Liver (tissue), 8 donors: ENCODE measurements at regions not wholly inside any gene's neighbourhood (a gene's known extent, or its start where the extent isn't known, plus 50 kb on each side); places are given as distances from the start of the nearest gene placed in this dataset.

Experiments used
- DNase-seq: peaks from one replicate; pipeline ENCODE4 v3.0.0-alpha.2; 2017; ENCODE audit warnings: low spot score
- H3K27ac ChIP-seq, 2 donors: one replicate each; pipeline ENCODE4 v1.7.0; 2013; ENCODE audit warnings: inconsistent platforms in 2 of 2, low read length in 2 of 2, control low read depth in 1 of 2, low read depth in 1 of 2, mild to moderate bottlenecking in 1 of 2
- H3K27me3 ChIP-seq, 4 donors: one replicate each; pipeline versions ENCODE4 v1.6.1 to v1.7.0; 2013; ENCODE audit warnings: low read length in 3 of 4, inconsistent platforms in 1 of 4, mild to moderate bottlenecking in 1 of 4, moderate library complexity in 1 of 4; ENCODE audit not compliant: control insufficient read depth in 4 of 4, insufficient read depth in 4 of 4
- H3K36me3 ChIP-seq, 4 donors: one replicate each; pipeline versions ENCODE4 v1.6.1 to v1.7.0; 2013; ENCODE audit warnings: low read length in 3 of 4, mild to moderate bottlenecking in 3 of 4, low read depth in 1 of 4, moderate library complexity in 1 of 4; ENCODE audit not compliant: control insufficient read depth in 4 of 4, insufficient read depth in 3 of 4
- H3K4me1 ChIP-seq, 4 donors: one replicate each; pipeline versions ENCODE4 v1.6.1 to v1.7.0; 2013; ENCODE audit warnings: low read length in 3 of 4, mild to moderate bottlenecking in 3 of 4, moderate library complexity in 1 of 4; ENCODE audit not compliant: control insufficient read depth in 4 of 4, insufficient read depth in 4 of 4
- H3K4me3 ChIP-seq, 3 donors: one replicate each; pipeline versions ENCODE4 v1.6.1 to v1.7.0; 2013; ENCODE audit warnings: low read length in 3 of 3, control low read depth in 1 of 3, low read depth in 1 of 3, mild to moderate bottlenecking in 1 of 3
- H3K9ac ChIP-seq, 2 donors: one replicate each; pipeline ENCODE4 v1.7.0; 2013; ENCODE audit warnings: low read length in 2 of 2, mild to moderate bottlenecking in 2 of 2, moderate library complexity in 2 of 2, control low read depth in 1 of 2, low read depth in 1 of 2
- H3K9me3 ChIP-seq, 4 donors: one replicate each; pipeline versions ENCODE4 v1.6.1 to v1.7.0; 2013; ENCODE audit warnings: low read length in 3 of 4; ENCODE audit not compliant: control insufficient read depth in 4 of 4
- EGR1 ChIP-seq, 2 donors: IDR thresholded peaks; 2 replicates each; pipeline ENCODE4 v1.6.1; 2016 to 2018; ENCODE audit warnings: antibody characterized with exemption in 2 of 2, low read depth in 2 of 2
- FOXA2 ChIP-seq: IDR thresholded peaks from 2 replicates; pipeline ENCODE4 v1.6.1; 2016; ENCODE audit warnings: antibody characterized with exemption
- HNF4A ChIP-seq, 2 donors: conservative IDR thresholded peaks; 2 replicates each; pipeline ENCODE4 v1.6.1; 2016; ENCODE audit warnings: antibody characterized with exemption in 2 of 2, mild to moderate bottlenecking in 2 of 2
- HNF4G ChIP-seq: IDR thresholded peaks from 2 replicates; pipeline ENCODE4 v1.6.1; 2016; ENCODE audit warnings: antibody characterized with exemption
- JUND ChIP-seq, 2 donors: IDR thresholded peaks; 2 replicates each; pipeline ENCODE4 v1.6.1; 2016; ENCODE audit warnings: antibody characterized with exemption in 2 of 2
- NR2F2 ChIP-seq: IDR thresholded peaks from 2 replicates; pipeline ENCODE4 v1.6.1; 2016; ENCODE audit warnings: antibody characterized with exemption
- RAD21 ChIP-seq, 2 donors: IDR thresholded peaks; 2 replicates each; pipeline ENCODE4 v1.6.1; 2016; ENCODE audit warnings: antibody characterized with exemption in 2 of 2, mild to moderate bottlenecking in 2 of 2
- RXRA ChIP-seq, 2 donors: IDR thresholded peaks; 2 replicates each; pipeline ENCODE4 v1.6.1; 2017 to 2018; ENCODE audit warnings: antibody characterized with exemption in 2 of 2, mild to moderate bottlenecking in 1 of 2
- SP1 ChIP-seq: IDR thresholded peaks from 2 replicates; pipeline ENCODE4 v1.6.1; 2018; ENCODE audit warnings: antibody characterized with exemption, mild to moderate bottlenecking
- TAF1 ChIP-seq: conservative IDR thresholded peaks from 2 replicates; pipeline ENCODE4 v1.6.1; 2016; ENCODE audit warnings: antibody characterized with exemption, mild to moderate bottlenecking
- YY1 ChIP-seq: IDR thresholded peaks from 2 replicates; pipeline ENCODE4 v1.6.1; 2016; ENCODE audit warnings: antibody characterized with exemption, mild to moderate bottlenecking
- WGBS: extraction: QIAGEN DNeasy Blood & Tissue Kit; methylation state at CpG from one replicate; pipeline ENCODE4 v1.1.7; 2013; 5-methylcytosine and 5-hydroxymethylcytosine counted together
- TF ChIP-seq, protein P1 (sequence below): IDR thresholded peaks from 2 replicates; pipeline ENCODE4 v1.6.1; 2016; ENCODE audit warnings: antibody characterized with exemption
- TF ChIP-seq, protein P2 (sequence below): IDR thresholded peaks from 2 replicates; pipeline ENCODE4 v1.6.1; 2016; ENCODE audit warnings: antibody characterized with exemption
- TF ChIP-seq, protein P3 (sequence below): fragments of 150-350 bp; IDR thresholded peaks from 2 replicates; pipeline ENCODE4 v1.5.1; 2017; ENCODE audit warnings: improper control_type of control experiment, low read depth, low read length; ENCODE audit not compliant: missing input control
- TF ChIP-seq, protein P4 (sequence below): IDR thresholded peaks from 2 replicates; pipeline ENCODE4 v1.6.1; 2016; ENCODE audit warnings: antibody characterized with exemption, mild to moderate bottlenecking
- donor health status: healthy.
- donor health status: healthy.
- donor health status: healthy.
- donor health status: healthy.
- donor health status: healthy.

DNA sequence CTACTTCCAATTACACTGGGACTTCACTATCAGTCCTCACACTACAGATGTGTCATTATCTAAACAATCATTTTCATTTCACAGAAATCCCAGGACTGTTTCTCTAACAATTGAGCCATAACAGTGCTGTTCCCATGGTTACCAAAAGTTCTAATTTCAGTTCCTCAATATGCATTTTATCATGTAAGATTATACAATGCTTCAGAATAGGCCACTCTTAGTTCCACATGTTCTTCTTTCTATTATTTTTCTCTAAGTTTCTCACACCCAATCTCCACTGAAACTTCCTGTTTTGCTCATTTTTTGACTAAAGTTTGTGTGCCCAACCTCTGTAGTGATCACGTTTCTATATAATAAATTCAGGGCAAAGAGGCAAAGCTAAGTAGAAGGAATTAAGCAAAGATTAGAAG lies 185.8 kb downstream of the DUSP6 start:
- TF ChIP-seq, protein P1, sequence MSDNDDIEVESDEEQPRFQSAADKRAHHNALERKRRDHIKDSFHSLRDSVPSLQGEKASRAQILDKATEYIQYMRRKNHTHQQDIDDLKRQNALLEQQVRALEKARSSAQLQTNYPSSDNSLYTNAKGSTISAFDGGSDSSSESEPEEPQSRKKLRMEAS, result no peak
- TF ChIP-seq RXRA (IDR thresholded peaks at IDR 0.05) (no peak), JUND (IDR thresholded peaks at IDR 0.05) (no peak), FOXA2 (no peak), HNF4G (no peak), NR2F2 (no peak), HNF4A (conservative IDR thresholded peaks at IDR 0.05) (no peak), TAF1 (no peak), RAD21 (IDR thresholded peaks at IDR 0.05) (no peak)
- TF ChIP-seq, protein P2, sequence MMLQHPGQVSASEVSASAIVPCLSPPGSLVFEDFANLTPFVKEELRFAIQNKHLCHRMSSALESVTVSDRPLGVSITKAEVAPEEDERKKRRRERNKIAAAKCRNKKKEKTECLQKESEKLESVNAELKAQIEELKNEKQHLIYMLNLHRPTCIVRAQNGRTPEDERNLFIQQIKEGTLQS, result no peak
- H3K36me3 ChIP-seq, result no peaks in the 10 kb centered on the region
- DNase-seq, result no peak
- H3K4me1 ChIP-seq, result peaks cover 15 to 33% (median 23%) of the 10 kb centered on the region in 4 donors
- no peak overlapping the region for H3K9ac ChIP-seq
- no peaks in the 10 kb centered on the region for H3K9me3 ChIP-seq
- WGBS, result 55% methylated on average over 1 of the region's 1 CpG
- H3K4me3 ChIP-seq, result no peak overlapping the region
- no peak overlapping the region for H3K27ac ChIP-seq
- H3K27me3 ChIP-seq, result no peaks in the 10 kb centered on the region

GRCh38 chr12:89166121-89166520 lies 186.2 kb downstream of the DUSP6 start:
- Histone ChIP-seq H3K36me3 (no peaks in the 10 kb centered on the region), H3K9ac (no peak overlapping the region), H3K27ac (no peak overlapping the region), H3K27me3 (no peaks in the 10 kb centered on the region), H3K4me3 (no peak overlapping the region), H3K4me1 (peaks cover 17 to 37% (median 27%) of the 10 kb centered on the region in 4 donors), H3K9me3 (no peaks in the 10 kb centered on the region)
- TF ChIP-seq SP1 (no peak), RAD21 (IDR thresholded peaks at IDR 0.05) (no peak), EGR1 (IDR thresholded peaks at IDR 0.05; ENCODE audit: low read depth in 2 of 2) (no peak), RXRA (IDR thresholded peaks at IDR 0.05) (no peak), TAF1 (no peak), HNF4G (no peak), YY1 (no peak), FOXA2 (no peak)
- TF ChIP-seq, protein P3, sequence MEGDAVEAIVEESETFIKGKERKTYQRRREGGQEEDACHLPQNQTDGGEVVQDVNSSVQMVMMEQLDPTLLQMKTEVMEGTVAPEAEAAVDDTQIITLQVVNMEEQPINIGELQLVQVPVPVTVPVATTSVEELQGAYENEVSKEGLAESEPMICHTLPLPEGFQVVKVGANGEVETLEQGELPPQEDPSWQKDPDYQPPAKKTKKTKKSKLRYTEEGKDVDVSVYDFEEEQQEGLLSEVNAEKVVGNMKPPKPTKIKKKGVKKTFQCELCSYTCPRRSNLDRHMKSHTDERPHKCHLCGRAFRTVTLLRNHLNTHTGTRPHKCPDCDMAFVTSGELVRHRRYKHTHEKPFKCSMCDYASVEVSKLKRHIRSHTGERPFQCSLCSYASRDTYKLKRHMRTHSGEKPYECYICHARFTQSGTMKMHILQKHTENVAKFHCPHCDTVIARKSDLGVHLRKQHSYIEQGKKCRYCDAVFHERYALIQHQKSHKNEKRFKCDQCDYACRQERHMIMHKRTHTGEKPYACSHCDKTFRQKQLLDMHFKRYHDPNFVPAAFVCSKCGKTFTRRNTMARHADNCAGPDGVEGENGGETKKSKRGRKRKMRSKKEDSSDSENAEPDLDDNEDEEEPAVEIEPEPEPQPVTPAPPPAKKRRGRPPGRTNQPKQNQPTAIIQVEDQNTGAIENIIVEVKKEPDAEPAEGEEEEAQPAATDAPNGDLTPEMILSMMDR, result no peak
- TF ChIP-seq, protein P4, sequence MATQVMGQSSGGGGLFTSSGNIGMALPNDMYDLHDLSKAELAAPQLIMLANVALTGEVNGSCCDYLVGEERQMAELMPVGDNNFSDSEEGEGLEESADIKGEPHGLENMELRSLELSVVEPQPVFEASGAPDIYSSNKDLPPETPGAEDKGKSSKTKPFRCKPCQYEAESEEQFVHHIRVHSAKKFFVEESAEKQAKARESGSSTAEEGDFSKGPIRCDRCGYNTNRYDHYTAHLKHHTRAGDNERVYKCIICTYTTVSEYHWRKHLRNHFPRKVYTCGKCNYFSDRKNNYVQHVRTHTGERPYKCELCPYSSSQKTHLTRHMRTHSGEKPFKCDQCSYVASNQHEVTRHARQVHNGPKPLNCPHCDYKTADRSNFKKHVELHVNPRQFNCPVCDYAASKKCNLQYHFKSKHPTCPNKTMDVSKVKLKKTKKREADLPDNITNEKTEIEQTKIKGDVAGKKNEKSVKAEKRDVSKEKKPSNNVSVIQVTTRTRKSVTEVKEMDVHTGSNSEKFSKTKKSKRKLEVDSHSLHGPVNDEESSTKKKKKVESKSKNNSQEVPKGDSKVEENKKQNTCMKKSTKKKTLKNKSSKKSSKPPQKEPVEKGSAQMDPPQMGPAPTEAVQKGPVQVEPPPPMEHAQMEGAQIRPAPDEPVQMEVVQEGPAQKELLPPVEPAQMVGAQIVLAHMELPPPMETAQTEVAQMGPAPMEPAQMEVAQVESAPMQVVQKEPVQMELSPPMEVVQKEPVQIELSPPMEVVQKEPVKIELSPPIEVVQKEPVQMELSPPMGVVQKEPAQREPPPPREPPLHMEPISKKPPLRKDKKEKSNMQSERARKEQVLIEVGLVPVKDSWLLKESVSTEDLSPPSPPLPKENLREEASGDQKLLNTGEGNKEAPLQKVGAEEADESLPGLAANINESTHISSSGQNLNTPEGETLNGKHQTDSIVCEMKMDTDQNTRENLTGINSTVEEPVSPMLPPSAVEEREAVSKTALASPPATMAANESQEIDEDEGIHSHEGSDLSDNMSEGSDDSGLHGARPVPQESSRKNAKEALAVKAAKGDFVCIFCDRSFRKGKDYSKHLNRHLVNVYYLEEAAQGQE, result no peak
- 93% methylated on average over 1 of the region's 1 CpG for WGBS
- no peak for DNase-seq
